BE2C (cell line): ENCODE measurements at regions not wholly inside any gene's neighbourhood (a gene's known extent, or its start where the extent isn't known, plus 50 kb on each side); places are given as distances from the start of the nearest gene placed in this dataset.

Experiments used
- DNase-seq: peaks from one replicate; pipeline ENCODE4 v3.0.0-alpha.2; 2020
- H3K27me3 ChIP-seq: fragments of 250-450 bp; sonication (Bioruptor Pico); 2 replicates; pipeline ENCODE4 v1.5.1; 2020; ENCODE audit warnings: mild to moderate bottlenecking
- H3K36me3 ChIP-seq: fragments of 250-450 bp; sonication (Bioruptor Pico); 2 replicates; pipeline ENCODE4 v1.5.1; 2020; ENCODE audit warnings: mild to moderate bottlenecking
- H3K4me1 ChIP-seq: fragments of 250-450 bp; sonication (Bioruptor Pico); 2 replicates; pipeline ENCODE4 v1.5.1; 2020
- H3K4me3 ChIP-seq: 2 replicates; pipeline ENCODE4 v1.5.1; 2011; ENCODE audit warnings: low read depth, low read length
- H3K9me3 ChIP-seq: fragments of 250-450 bp; sonication (Bioruptor Pico); 2 replicates; pipeline ENCODE4 v1.5.1; 2020
- CTCF ChIP-seq: IDR thresholded peaks from 2 replicates; pipeline ENCODE4 v1.5.1; 2012; ENCODE audit warnings: mild to moderate bottlenecking, low read depth, low read length

- Histone ChIP-seq H3K36me3 (no peaks in the 10 kb centered on the region), H3K9me3 (no peaks in the 10 kb centered on the region), H3K4me1 (peaks cover 16% of the 10 kb centered on the region), H3K27me3 (no peaks in the 10 kb centered on the region), H3K4me3 (no peak overlapping the region)
- no peak for DNase-seq
- no peak for TF ChIP-seq CTCF
Observed at GRCh38 chr17:36765436-36766043, 164.2 kb downstream of the MRM1 start.

GRCh38 chr17:36768394-36768793 lies 167.0 kb downstream of the MRM1 start:
- peak; percentile 39 for DNase-seq
- peak; percentile 35 for TF ChIP-seq CTCF
- no peak overlapping the region; the same call in 1 of the 2 replicates for H3K4me3 ChIP-seq
- no peaks in the 10 kb centered on the region for H3K9me3 ChIP-seq
- H3K27me3 ChIP-seq = no peaks in the 10 kb centered on the region
- no peaks in the 10 kb centered on the region for H3K36me3 ChIP-seq
- H3K4me1 ChIP-seq = peaks cover 16% of the 10 kb centered on the region

- Histone ChIP-seq H3K36me3 (no peaks in the 10 kb centered on the region), H3K4me3 (no peak overlapping the region), H3K9me3 (no peaks in the 10 kb centered on the region), H3K4me1 (peaks cover 6% of the 10 kb centered on the region; the same call in 1 of the 2 replicates), H3K27me3 (no peaks in the 10 kb centered on the region)
- no peak for TF ChIP-seq CTCF
- no peak for DNase-seq
Observed at GRCh38 chr17:36773039-36773438, 164.2 kb upstream of the LHX1 start.

GRCh38 chr17:36777118-36777517 lies 160.2 kb upstream of the LHX1 start:
- no peaks in the 10 kb centered on the region for H3K27me3 ChIP-seq
- no peak for TF ChIP-seq CTCF

GRCh38 chr17:36778448-36778847 lies 158.8 kb upstream of the LHX1 start:
- Histone ChIP-seq H3K9me3 (no peaks in the 10 kb centered on the region), H3K36me3 (no peaks in the 10 kb centered on the region), H3K4me1 (no peaks in the 10 kb centered on the region; the same call in 1 of the 2 replicates), H3K27me3 (no peaks in the 10 kb centered on the region), H3K4me3 (no peak overlapping the region)
- TF ChIP-seq CTCF = no peak
- peak; percentile 31 for DNase-seq

More at GRCh38 chr17:36777118-36777517, 160.2 kb upstream of the LHX1 start:
- no peaks in the 10 kb centered on the region for H3K9me3 ChIP-seq
- no peak overlapping the region for H3K4me3 ChIP-seq
- no peaks in the 10 kb centered on the region for H3K36me3 ChIP-seq
- DNase-seq = no peak
- H3K4me1 ChIP-seq = no peaks in the 10 kb centered on the region; the same call in 1 of the 2 replicates

- no peak for TF ChIP-seq CTCF
- DNase-seq = no peak
- H3K9me3 ChIP-seq = no peaks in the 10 kb centered on the region
- no peaks in the 10 kb centered on the region for H3K27me3 ChIP-seq
- no peak overlapping the region for H3K4me3 ChIP-seq
- H3K4me1 ChIP-seq = no peaks in the 10 kb centered on the region; the same call in 1 of the 2 replicates
- H3K36me3 ChIP-seq = no peaks in the 10 kb centered on the region
Observed at GRCh38 chr17:36779550-36779949, 157.7 kb upstream of the LHX1 start.
